Effector CD4-positive, alpha-beta T cell (primary cell): ENCODE measurements at regions not wholly inside any gene's neighbourhood (a gene's known extent, or its start where the extent isn't known, plus 50 kb on each side); places are given as distances from the start of the nearest gene placed in this dataset.
"Not testable (repeated sequence)": the region's sequence is repeated elsewhere in the genome, so short reads cannot be mapped to it uniquely, and the experiment has no call there.

Source experiments
- DNase-seq: peaks from one replicate; pipeline ENCODE4 v3.0.0-alpha.2; 2020

DNA sequence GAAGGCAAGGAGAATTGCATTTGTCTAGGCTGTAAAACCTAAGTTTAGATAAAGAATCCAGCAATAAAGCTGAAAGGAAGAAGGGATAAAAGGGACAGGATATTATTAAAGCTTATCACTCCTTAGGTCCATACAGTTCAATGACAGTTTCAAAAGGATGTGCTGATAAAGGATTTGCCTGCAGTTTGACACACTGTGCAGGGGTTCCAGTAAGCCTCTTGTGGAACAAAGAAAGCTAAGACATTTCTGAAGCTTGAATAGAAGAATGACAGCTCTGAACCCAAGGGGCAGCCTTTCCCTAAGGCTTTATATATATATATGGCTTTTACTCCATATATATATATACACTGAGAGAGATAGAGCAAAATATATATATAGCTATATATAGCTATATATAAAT, 276.8 kb upstream of the GRM3 start:
- DNase-seq = no peak

DNA sequence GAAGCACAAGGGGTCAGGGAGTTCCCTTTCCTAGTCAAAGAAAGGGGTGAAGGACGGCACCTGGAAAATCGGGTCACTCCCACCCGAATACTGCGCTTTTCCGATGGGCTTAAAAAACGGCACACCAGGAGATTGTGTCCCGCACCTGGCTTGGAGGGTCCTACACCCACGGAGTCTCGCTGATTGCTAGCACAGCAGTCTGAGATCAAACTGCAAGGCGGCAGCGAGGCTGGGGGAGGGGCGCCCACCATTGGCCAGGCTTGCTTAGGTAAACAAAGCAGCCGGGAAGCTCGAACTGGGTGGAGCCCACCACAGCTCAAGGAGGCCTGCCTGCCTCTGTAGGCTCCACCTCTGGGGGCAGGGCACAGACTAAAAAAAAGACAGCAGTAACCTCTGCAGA, 303.3 kb upstream of the GRM3 start:
- not testable (repeated sequence) for DNase-seq

DNA sequence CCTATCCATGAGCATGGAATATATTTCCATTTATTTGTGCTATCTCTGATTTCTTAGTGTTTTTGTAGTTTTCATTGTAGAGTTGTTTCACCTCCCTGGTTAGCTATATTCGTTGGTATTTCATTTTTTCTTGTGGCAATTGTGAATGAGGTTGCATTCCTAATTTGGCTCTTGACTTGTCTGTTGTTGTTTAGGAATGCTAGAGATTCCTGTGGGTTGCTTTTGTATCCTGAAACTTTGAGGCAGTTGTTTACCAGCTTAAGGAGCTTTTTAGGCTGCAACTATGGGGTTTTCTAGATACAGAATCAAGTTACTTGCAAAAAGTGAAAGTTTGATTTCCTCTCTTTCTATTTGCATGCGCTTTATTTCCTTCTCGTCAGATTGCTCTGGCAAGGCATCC, 304.7 kb upstream of the GRM3 start:
- DNase-seq = no peak

DNA sequence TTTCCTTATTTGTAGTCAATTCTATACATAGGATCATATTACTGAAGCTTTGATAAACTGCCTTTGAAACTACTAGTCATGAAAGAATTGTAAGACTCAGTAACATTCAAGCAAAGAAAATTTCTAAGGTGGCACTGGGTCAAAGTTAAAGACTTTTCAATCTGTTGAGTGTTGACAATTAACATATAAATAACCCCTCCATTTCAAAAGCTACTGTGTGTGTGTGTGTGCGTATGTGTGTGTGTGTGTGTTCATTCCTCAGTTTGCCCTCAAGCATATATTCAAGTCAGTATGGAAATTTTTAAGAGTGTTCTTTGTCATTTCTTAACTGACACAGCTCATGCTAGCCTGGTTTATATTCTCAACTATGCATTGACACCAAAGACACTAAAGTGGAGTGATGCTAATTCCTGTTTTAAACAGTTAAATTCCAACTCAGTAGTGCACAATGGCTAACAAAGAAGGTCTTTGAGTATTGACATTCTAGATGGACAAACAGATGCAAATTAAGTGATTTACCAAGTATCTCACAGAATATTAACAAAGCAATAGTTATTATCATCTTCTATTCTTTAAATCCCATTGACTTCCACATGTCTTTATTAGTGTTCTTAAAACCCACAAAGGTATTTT, 314.8 kb upstream of the GRM3 start:
- no peak for DNase-seq

DNA sequence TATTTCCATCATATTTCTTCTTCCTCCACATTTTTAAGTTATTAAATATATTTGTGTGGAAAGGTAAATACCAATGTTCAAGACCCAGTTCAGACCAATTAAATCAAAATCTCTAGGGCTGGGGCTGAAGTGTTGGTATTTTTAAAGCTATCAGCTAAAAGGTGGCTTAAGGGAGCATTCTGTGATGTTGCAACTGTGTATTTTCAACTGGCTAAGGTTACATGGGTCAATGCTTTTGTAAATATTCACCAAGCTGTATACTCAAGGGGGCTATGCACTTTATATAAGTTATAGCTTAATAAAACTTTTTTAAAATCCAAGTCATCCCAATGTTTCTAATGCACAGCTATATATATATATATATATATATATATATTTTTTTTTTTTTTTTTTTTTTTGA, 316.9 kb upstream of the GRM3 start:
- DNase-seq = no peak

DNA sequence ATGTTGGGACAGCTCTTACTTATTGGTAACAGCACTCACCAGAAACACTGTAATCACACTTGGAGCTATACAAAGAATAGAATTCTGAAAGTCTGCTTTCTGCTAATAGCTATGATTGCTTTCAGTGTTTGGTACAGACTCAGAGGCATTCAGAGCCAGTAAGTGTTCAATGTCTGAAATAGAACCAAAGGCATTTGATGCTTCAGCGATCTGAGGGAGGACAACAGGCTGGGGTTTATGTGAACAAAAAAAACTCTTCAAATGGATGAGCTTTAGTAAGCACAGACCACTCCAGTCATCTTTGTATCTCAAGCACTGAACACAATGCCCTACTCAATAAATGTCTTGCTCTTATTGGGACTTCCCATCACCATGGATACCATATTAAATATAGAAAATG, 322.8 kb upstream of the GRM3 start:
- no peak for DNase-seq

DNA sequence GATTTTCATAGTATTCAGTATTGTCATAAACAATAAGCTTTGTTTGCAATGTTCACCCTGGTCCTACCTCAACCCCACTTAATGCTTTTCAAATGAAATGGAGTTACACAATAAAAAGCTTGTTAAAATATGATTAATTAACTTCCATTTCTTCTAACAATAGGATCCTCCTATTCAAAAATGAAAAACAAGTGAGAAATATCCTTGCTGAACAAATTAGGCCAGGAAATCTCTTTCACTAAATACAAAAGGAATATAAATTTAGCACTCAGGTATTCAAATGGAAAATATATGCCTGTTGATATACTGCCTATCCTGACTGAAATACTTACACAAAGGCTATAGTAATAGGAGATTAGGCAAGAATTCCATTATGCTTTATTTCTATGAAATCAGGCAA, 323.4 kb upstream of the GRM3 start:
- DNase-seq = no peak

DNA sequence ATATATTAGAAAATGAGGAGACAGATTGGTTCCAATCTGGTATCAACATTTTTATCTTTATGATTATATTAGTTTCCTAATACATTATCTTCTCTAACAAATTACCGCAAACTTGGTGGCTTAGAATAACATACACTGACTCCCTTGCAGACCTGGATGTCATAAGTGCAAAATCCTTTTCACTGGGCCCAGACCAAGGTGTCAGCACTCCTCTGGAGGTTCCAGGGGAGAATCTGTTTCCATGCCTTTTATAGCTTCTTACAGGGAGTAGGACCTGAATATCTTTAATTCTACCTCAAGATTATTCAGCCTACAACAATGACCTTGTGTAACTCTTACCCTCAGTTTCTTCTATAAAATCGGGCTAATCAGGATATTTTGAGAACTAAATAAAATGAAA, 329.9 kb upstream of the GRM3 start:
- DNase-seq = no peak

DNA sequence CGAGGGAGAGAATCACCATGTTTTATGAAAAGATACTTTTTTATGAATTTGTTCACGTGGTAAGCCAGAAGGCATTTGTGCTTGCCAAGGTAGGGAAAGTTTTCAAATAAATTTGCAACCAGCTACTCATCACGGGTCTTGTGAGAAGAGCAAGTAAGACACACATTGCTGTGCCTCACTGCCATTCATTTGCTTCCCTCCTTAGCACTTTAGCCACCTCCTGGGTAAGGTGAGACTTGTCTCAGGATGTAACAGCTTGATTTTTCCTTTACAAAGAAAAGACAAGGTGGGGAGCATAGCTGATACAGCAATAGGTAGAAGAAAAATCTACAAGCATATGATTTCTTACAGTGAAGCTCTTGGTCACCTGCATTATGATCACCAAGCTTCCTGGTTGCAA, 342.4 kb upstream of the GRM3 start:
- DNase-seq = no peak

DNA sequence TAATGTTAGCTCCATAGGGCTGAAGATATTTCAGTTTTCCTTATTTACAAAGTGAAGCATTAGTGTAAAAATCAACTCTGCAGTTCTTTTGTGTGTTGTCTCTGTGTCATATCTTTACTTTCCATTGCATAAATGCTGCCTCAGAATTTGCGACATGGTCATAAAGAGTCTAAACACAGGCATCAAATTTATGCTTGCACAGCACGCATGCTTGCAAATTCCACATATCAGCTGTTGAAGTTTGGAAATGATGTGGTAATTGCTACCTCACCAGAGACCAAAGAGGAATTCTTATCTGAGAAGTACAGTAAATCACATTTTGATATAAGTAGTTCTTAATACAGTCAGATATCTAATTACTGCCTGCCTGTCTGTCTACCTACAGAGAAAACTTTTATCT, 348.2 kb upstream of the GRM3 start:
- no peak for DNase-seq

DNA sequence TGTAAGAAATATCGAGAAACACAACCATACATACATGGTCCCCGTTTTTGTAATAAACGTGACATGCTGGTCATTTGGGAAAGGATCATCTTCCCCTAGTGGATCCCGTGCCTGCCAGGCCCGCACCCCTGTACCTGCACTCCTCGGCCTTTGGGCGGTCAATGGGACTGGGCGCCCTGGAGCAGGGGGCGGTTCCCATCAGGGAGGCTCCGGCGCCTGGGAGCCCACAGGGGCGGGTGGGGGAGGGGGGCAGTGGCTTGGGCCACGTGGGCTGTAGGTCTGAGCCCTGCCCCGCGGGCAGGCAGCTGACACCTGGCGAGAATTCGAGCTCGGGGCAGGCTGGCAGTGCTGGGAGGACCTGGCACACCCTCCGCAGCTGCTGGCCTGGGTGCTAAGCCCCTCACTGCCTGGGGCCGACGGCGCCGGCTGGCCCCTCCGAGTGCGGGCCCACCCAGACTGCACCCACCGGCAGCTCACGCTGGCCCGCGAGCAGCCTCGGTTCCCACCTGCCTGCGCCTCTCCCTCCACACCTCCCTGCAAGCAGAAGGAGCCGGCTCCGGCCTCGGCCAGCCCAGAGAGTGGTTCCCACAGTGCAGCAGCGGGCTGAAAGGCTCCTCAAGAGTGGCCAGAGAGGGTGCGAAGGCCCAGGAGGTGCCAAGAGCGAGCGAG, 361.6 kb upstream of the GRM3 start:
- no peak for DNase-seq

DNA sequence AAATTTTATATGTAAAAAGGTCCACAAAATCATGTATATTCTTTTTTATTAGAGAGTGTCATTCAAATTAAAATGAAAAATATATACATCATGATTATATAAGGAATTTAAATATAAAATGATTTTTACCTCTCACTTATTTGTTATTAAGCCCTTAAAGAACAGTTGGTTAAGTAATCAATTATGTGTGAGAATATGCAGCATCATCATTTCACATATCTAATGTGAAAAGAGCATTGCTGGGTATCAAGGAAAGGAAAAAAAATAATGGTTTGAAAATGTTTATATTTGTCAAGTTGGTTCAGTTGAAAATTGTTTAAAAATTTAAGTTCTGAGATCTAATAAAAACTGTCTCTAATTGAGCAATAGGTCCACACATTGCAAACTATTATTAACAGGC, 363.6 kb upstream of the GRM3 start:
- DNase-seq = no peak

DNA sequence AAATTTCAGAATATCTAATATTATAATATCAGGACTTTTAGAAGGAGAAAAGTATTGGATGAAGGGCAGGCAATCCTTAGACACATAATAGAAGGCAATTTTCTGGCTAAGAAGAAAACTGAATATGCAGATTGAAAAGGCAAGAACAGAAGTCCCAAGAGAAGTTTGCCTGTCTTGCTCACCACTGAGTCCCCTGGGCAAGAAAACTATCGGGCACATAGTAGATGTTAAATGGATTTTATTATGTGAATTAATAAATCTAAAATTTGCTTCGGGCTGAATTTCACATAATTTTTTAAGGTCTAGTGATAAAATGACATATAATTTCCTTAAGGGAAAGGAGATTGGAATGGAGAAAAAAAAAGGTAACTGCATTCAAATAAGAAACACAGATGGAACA, 380.9 kb upstream of the GRM3 start:
- no peak for DNase-seq

DNA sequence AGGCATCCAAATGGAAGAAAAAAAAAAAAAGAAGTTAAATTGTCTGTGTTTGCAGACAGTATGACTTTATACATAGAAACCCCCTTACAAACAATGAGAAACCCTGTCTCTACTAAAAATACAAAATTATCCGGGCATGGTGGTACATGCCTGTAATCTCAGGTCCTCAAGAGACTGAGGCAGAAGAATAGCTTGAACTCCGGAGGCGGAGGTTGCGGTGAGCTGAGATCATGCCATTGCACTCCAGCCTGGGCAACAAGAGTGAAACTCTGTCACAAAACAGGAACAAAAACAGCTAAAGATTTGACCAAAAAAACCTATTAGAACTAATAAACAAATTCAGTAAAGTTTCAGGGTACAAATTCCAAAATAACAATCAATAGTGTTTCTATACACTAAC, 385.8 kb upstream of the GRM3 start:
- no peak for DNase-seq

DNA sequence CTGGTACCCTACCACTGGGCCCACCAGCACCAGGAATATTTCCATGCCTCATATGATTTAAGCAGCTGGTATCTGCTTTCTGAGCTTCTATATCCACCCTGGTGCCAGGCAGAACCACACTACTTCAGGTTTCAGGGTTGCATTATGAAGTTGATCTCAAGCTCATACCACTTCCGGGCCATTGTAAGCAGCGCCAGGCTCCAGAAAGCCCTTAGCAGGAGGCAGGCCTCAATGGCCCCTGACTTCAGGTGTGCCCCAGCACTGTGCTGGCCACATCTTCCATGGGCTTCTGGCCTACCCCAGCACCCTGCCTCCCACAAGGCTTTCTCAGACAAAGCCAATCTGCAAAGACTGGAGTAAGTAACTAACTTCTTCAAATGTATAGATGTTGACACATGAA, 391.3 kb upstream of the GRM3 start:
- DNase-seq = no peak

DNA sequence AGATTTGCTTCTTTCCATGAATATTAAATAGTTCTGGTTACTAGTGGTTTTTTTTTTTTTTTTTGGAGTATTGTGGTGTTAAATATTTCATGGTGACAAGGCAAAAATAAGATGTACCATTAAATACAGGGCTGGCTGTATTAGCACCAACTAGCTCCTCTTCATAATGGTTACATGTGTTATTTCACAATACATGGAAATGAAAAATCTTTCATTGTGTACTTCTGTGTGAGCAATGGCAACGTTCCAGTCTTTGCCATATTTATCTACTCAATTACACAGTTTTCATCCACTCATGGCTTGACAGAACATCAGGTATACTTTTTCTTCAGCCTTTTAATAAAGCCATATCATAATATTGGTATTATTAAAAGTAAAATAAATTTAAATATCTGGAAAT, 394.7 kb upstream of the GRM3 start:
- DNase-seq = no peak

DNA sequence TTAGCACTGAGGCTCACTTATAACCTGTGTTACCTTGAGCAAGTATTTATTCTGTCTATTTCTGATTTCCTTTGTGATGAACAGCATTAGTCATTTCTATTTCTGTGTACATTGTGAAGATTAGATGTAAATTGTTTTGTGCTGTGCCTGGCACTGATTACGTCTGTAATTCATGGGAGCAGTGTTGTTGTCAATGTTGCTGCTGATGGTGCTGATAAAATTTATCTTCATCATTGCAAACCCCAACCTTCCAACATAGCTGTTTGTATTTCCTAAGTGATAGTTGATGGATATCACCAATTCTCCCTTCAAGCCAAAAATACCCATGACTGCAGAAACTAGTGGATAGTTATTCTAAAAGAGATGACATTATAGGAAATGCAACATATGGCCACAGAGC, 400.5 kb upstream of the GRM3 start:
- DNase-seq = no peak

DNA sequence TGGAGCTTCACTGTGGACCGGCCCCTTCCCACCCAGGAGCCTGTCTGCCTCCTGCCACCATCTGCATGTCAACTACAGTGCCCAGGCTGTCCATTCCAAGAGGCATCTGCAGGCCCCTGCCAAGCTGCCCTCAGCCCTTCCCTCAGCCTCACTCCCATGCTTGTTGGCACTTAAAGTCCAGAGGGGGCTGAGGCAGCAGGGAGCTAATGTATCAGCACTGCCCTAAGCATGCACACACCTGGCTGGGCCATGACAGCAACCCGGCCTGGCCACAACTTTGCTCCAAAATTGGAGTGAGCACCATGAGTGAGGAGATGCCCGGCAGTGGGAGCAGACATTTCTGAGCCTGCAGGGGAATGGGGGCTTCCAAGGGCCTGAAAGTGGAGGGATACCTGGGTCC, 417.5 kb upstream of the GRM3 start:
- no peak for DNase-seq

DNA sequence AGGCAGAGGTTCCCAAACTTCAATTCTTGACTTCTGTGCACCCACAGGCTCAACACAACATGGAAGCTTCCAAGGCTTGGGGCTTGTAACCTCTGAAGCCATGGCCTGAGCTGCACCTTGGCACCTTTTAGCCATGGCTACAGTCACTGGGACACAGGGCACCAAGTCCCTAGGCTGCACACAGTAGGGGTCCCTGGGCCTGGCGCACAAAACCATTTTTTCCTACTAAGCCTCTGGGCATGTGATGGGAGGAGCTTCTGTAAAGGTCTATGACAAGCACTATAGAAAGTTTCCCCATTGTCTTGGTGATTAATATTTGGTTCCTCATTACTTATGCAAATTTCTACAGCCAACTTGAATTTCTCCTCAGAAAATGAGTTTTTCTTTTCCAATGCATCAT, 420.9 kb upstream of the GRM3 start:
- DNase-seq = no peak

DNA sequence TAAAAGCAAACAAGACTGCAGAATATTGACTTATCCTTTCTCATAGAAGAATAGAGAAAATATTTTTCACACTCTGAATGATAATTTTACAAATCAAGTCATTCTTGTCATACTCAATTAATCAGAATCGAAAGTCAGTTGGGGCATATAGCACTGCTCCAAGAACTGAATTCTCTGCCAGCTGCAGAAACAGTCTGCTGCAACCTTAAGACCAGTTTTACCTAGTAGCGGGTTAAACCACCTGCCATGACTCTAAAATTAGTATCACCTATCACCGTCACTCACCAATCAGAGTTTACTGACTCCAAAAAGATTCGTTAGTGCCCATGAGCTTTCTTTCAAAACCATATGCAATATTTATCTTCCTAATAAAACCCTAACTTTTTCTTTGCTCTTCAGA, 429.0 kb upstream of the GRM3 start:
- DNase-seq = no peak

DNA sequence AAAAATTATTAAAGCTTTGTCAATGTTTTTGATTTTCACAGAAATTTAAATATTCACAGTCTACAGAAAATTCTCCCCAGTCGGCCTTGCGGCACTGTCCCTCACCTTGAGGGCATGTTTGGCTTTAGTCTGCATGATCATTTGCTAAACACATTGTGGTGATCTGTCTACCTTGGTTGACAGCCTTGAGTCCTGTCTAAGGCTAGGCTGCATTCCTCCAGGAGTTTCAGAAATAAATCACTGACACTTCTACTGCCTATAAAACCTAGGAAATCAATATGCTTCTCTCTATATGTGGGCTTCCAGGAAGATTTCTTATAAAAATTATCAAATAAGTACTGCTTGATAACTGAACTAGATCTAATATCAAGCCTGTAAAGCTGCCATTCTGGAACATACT, 430.7 kb upstream of the GRM3 start:
- no peak for DNase-seq

DNA sequence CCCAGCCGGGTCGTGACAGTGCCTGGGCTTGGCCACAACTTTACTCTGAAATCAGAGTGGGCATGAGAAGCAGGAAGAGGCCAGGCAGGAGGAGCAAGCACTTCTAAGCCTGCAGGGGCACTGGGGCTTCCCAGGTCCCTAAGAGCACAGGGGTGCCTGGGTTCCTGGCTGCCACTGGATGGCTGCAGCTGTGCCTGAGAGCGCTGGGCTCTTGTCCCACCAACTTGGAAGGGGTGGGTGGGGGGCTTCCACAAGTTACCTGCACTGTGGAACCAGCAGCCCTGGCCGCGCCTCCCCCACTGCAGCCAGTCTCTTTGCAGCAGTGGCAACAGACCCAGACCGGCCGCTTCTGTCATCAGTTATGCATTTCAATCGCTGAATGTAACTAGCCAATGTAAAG, 434.7 kb upstream of the GRM3 start:
- DNase-seq = no peak

DNA sequence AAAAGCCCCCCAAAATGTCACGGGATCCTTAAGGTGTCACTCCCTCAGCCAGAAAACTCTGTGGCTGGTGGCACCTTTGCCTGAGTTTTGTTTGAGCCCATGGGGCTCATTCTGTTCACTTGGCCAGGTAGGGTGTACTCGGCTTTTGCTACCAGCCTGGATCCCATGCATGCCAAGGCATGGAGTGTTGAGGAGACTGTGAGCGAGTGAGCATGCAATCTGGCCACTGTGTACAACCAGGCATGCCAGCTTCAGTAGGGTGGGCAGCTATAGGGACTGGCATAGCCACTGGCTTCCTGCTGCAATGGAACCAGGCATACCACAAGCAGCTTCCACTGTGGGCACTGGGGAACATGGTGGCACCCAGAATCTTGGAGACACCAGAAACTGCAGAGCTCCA, 436.0 kb upstream of the GRM3 start:
- DNase-seq = no peak

DNA sequence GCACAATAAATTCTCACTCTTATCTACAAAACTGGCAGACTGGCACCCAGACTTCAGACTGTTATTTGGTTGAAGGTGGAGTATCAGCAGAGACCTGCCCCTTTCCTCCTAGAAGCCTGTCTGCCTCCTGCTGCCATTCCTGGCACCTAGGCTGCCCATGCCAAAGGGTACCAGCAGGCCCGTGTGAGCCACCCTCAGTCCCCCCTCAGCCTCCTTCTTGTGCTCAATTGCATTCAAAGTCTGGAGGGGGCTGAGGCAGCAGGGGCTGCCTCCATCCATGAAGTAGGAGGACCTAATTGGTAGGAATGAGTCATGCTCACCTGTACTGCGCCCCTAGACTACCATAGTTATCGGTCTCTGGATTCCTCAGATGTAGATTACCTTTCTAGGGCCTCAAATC, 440.9 kb upstream of the GRM3 start:
- DNase-seq = no peak

DNA sequence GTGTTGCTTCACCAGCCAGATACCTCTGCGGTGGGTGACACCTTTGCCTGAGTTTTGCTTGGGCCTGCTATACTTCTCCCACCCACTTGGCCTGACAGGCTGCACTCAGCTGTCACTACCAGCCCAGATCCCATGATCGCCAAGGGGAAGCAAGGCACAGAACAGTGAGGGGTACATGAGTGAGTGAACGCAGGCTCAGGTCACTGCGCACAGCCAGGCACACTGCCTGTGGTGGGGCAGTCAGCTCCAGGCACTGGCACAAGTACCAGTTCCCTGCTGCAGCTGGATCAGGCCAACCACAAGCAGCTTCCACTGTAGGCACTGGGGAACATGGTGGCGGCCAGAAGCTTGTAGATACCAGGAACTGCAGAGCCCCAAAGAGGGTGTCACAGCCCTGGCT, 441.9 kb upstream of the GRM3 start:
- DNase-seq = no peak
